HUES6 (cell line): ENCODE measurements at regions not wholly inside any gene's neighbourhood (a gene's known extent, or its start where the extent isn't known, plus 50 kb on each side); places are given as distances from the start of the nearest gene placed in this dataset.

Source experiments
- H3K27ac ChIP-seq: 2 replicates; pipeline ENCODE4 v1.7.0; 2013; ENCODE audit warnings: low read depth, mild to moderate bottlenecking, low read length, inconsistent platforms
- H3K27me3 ChIP-seq: 2 replicates; pipeline ENCODE4 v1.6.1; 2013; ENCODE audit warnings: low read length; ENCODE audit not compliant: control insufficient read depth, insufficient read depth
- H3K36me3 ChIP-seq: 2 replicates; pipeline ENCODE4 v1.6.1; 2013; ENCODE audit warnings: low read length; ENCODE audit not compliant: control insufficient read depth, insufficient read depth
- H3K4me1 ChIP-seq: 2 replicates; pipeline ENCODE4 v1.6.1; 2013; ENCODE audit warnings: low read length; ENCODE audit not compliant: control insufficient read depth, insufficient read depth
- H3K4me3 ChIP-seq: 2 replicates; pipeline ENCODE4 v1.5.1; 2013; ENCODE audit warnings: low read depth, low read length
- H3K9ac ChIP-seq: one replicate; pipeline ENCODE4 v1.6.1; 2013; ENCODE audit warnings: mild to moderate bottlenecking, low read length
- H3K9me3 ChIP-seq: 2 replicates; pipeline ENCODE4 v1.6.1; 2013; ENCODE audit warnings: low read depth, low read length; ENCODE audit not compliant: control insufficient read depth, insufficient read depth

- Histone ChIP-seq H3K4me1 (no peaks in the 10 kb centered on the region), H3K9me3 (peaks cover 27% of the 10 kb centered on the region), H3K36me3 (no peaks in the 10 kb centered on the region), H3K9ac (no peak overlapping the region), H3K27me3 (no peaks in the 10 kb centered on the region), H3K27ac (no peak overlapping the region), H3K4me3 (no peak overlapping the region)
These were observed 102.1 kb downstream of the DIPK2A start for GRCh38 chr3:144073698-144074097.

GRCh38 chr3:144079634-144080033, 108.0 kb downstream of the DIPK2A start:
- Histone ChIP-seq H3K9me3 (no peaks in the 10 kb centered on the region), H3K4me1 (no peaks in the 10 kb centered on the region), H3K4me3 (no peak overlapping the region), H3K27me3 (no peaks in the 10 kb centered on the region), H3K36me3 (no peaks in the 10 kb centered on the region), H3K9ac (no peak overlapping the region), H3K27ac (no peak overlapping the region)

- Histone ChIP-seq H3K27me3 (no peaks in the 10 kb centered on the region), H3K9me3 (no peaks in the 10 kb centered on the region), H3K27ac (no peak overlapping the region), H3K4me1 (no peaks in the 10 kb centered on the region), H3K9ac (no peak overlapping the region), H3K36me3 (no peaks in the 10 kb centered on the region), H3K4me3 (no peak overlapping the region)
These were observed 113.3 kb downstream of the DIPK2A start for GRCh38 chr3:144084929-144085328.

- H3K9ac ChIP-seq, result no peak overlapping the region
- no peak overlapping the region for H3K4me3 ChIP-seq
These were observed 114.3 kb downstream of the DIPK2A start for GRCh38 chr3:144085964-144086363.

GRCh38 chr3:144096016-144096415, 124.4 kb downstream of the DIPK2A start:
- H3K4me1 ChIP-seq, result peaks cover 7% of the 10 kb centered on the region; the same call in 1 of the 2 replicates
- no peaks in the 10 kb centered on the region for H3K36me3 ChIP-seq
- H3K27ac ChIP-seq, result no peak overlapping the region
- H3K27me3 ChIP-seq, result no peaks in the 10 kb centered on the region
- H3K9me3 ChIP-seq, result peaks cover 16% of the 10 kb centered on the region
- H3K4me3 ChIP-seq, result no peak overlapping the region
- H3K9ac ChIP-seq, result no peak overlapping the region

More at GRCh38 chr3:144085964-144086363, 114.3 kb downstream of the DIPK2A start:
- no peaks in the 10 kb centered on the region for H3K4me1 ChIP-seq
- H3K36me3 ChIP-seq, result no peaks in the 10 kb centered on the region
- H3K9me3 ChIP-seq, result no peaks in the 10 kb centered on the region
- H3K27ac ChIP-seq, result no peak overlapping the region
- H3K27me3 ChIP-seq, result no peaks in the 10 kb centered on the region

GRCh38 chr3:144097163-144097562, 125.5 kb downstream of the DIPK2A start:
- Histone ChIP-seq H3K36me3 (no peaks in the 10 kb centered on the region), H3K9me3 (peaks cover 16% of the 10 kb centered on the region), H3K4me3 (no peak overlapping the region), H3K4me1 (peaks cover 9% of the 10 kb centered on the region; the same call in 1 of the 2 replicates), H3K9ac (no peak overlapping the region), H3K27ac (no peak overlapping the region), H3K27me3 (no peaks in the 10 kb centered on the region)

GRCh38 chr3:144098691-144099090, 127.1 kb downstream of the DIPK2A start:
- peaks cover 18% of the 10 kb centered on the region for H3K4me1 ChIP-seq
- no peak overlapping the region for H3K4me3 ChIP-seq
- no peak overlapping the region for H3K9ac ChIP-seq
- no peaks in the 10 kb centered on the region for H3K27me3 ChIP-seq
- H3K36me3 ChIP-seq, result no peaks in the 10 kb centered on the region
- H3K27ac ChIP-seq, result no peak overlapping the region
- peaks cover 16% of the 10 kb centered on the region for H3K9me3 ChIP-seq

GRCh38 chr3:144102421-144102820, 130.8 kb downstream of the DIPK2A start:
- H3K4me3 ChIP-seq, result no peak overlapping the region
- no peak overlapping the region for H3K9ac ChIP-seq
- peaks cover 12% of the 10 kb centered on the region for H3K4me1 ChIP-seq
- no peaks in the 10 kb centered on the region for H3K36me3 ChIP-seq
- peaks cover 16% of the 10 kb centered on the region for H3K9me3 ChIP-seq
- H3K27ac ChIP-seq, result no peak overlapping the region
- no peaks in the 10 kb centered on the region for H3K27me3 ChIP-seq

- Histone ChIP-seq H3K9me3 (peaks cover 12% of the 10 kb centered on the region), H3K27me3 (no peaks in the 10 kb centered on the region), H3K9ac (no peak overlapping the region), H3K4me1 (peaks cover 12% of the 10 kb centered on the region), H3K27ac (no peak overlapping the region), H3K4me3 (no peak overlapping the region), H3K36me3 (no peaks in the 10 kb centered on the region)
These were observed 132.6 kb downstream of the DIPK2A start for GRCh38 chr3:144104186-144104585.

- peaks cover 7% of the 10 kb centered on the region for H3K9me3 ChIP-seq
- no peaks in the 10 kb centered on the region for H3K27me3 ChIP-seq
These were observed 133.1 kb downstream of the DIPK2A start for GRCh38 chr3:144104679-144105078.

GRCh38 chr3:144105542-144105941, 133.9 kb downstream of the DIPK2A start:
- no peaks in the 10 kb centered on the region for H3K36me3 ChIP-seq
- H3K9ac ChIP-seq, result no peak overlapping the region
- H3K27me3 ChIP-seq, result no peaks in the 10 kb centered on the region
- H3K4me3 ChIP-seq, result no peak overlapping the region
- peaks cover 12% of the 10 kb centered on the region for H3K4me1 ChIP-seq
- no peaks in the 10 kb centered on the region for H3K9me3 ChIP-seq
- H3K27ac ChIP-seq, result no peak overlapping the region

More at GRCh38 chr3:144104679-144105078, 133.1 kb downstream of the DIPK2A start:
- Histone ChIP-seq H3K9ac (no peak overlapping the region), H3K27ac (no peak overlapping the region), H3K4me3 (no peak overlapping the region), H3K4me1 (peaks cover 12% of the 10 kb centered on the region), H3K36me3 (no peaks in the 10 kb centered on the region)

- Histone ChIP-seq H3K36me3 (no peaks in the 10 kb centered on the region), H3K4me1 (peaks cover 12% of the 10 kb centered on the region), H3K27me3 (no peaks in the 10 kb centered on the region), H3K4me3 (no peak overlapping the region), H3K27ac (no peak overlapping the region), H3K9me3 (no peaks in the 10 kb centered on the region), H3K9ac (no peak overlapping the region)
These were observed 135.3 kb downstream of the DIPK2A start for GRCh38 chr3:144106970-144107369.
